Tibial nerve (tissue), 4 donors: ENCODE measurements at regions not wholly inside any gene's neighbourhood (a gene's known extent, or its start where the extent isn't known, plus 50 kb on each side); places are given as distances from the start of the nearest gene placed in this dataset.

Experiments
- DNase-seq, 2 donors: peaks; one replicate each; pipeline ENCODE4 v3.0.0-alpha.2; 2019; ENCODE audit warnings: low spot score in 2 of 2
- H3K27ac ChIP-seq, 4 donors: fragments of 200-600 bp; sonication (generic) in 3 of 4; one replicate each; pipeline ENCODE4 v1.5.1; 2017 to 2019; ENCODE audit warnings: mild to moderate bottlenecking in 1 of 4
- H3K27me3 ChIP-seq, 2 donors: fragments of 200-600 bp; sonication (generic) in 1 of 2; one replicate each; pipeline versions ENCODE4 v1.5.1 to v1.6.0; 2017 to 2019
- H3K36me3 ChIP-seq, 3 donors: fragments of 200-600 bp; sonication (generic); one replicate each; pipeline ENCODE4 v1.5.1; 2018 to 2019
- H3K4me1 ChIP-seq, 4 donors: fragments of 200-600 bp; sonication (generic) in 3 of 4; one replicate each; pipeline ENCODE4 v1.5.1; 2017 to 2019
- H3K4me3 ChIP-seq, 4 donors: fragments of 200-600 bp; sonication (generic) in 3 of 4; one replicate each; pipeline ENCODE4 v1.5.1; 2017 to 2019; ENCODE audit warnings: mild to moderate bottlenecking in 1 of 4, moderate library complexity in 1 of 4
- H3K9me3 ChIP-seq, 4 donors: fragments of 200-600 bp; sonication (generic) in 3 of 4; one replicate each; pipeline ENCODE4 v1.5.1; 2017 to 2019
- EP300 ChIP-seq, 2 donors: sonication (generic); formaldehyde crosslinking; IDR thresholded peaks; one replicate each; pipeline ENCODE4 v1.6.1; 2017; ENCODE audit warnings: antibody characterized with exemption in 2 of 2, mild to moderate bottlenecking in 1 of 2
- POLR2A ChIP-seq, 2 donors: fragments of 450-650 bp; IDR thresholded peaks; one replicate each; pipeline ENCODE4 v1.6.1; 2017; ENCODE audit warnings: antibody characterized with exemption in 2 of 2, mild to moderate bottlenecking in 2 of 2, moderate library complexity in 2 of 2
- WGBS, 2 donors: methylation state at CpG; one replicate each; pipeline ENCODE4 v1.1.5; 2018; 5-methylcytosine and 5-hydroxymethylcytosine counted together
- TF ChIP-seq, protein P1 (sequence below), 5 experiments: fragments of 200-600 bp in 3 of 5; fragments of 450-650 bp in 2 of 5; sonication (generic) in 3 of 5; IDR thresholded peaks; one replicate each; pipeline ENCODE4 v1.5.1; 2016 to 2019; ENCODE audit warnings: antibody characterized with exemption in 5 of 5, mild to moderate bottlenecking in 3 of 5, moderate library complexity in 2 of 5

GRCh38 chr2:65775839-65776238 lies 343.4 kb upstream of the SPRED2 start:
- no peaks in the 10 kb centered on the region for H3K27me3 ChIP-seq
- no peak overlapping the region for H3K4me3 ChIP-seq
- TF ChIP-seq POLR2A (IDR thresholded peaks at IDR 0.05) (no peak), EP300 (IDR thresholded peaks at IDR 0.05) (no peak)
- TF ChIP-seq, protein P1, sequence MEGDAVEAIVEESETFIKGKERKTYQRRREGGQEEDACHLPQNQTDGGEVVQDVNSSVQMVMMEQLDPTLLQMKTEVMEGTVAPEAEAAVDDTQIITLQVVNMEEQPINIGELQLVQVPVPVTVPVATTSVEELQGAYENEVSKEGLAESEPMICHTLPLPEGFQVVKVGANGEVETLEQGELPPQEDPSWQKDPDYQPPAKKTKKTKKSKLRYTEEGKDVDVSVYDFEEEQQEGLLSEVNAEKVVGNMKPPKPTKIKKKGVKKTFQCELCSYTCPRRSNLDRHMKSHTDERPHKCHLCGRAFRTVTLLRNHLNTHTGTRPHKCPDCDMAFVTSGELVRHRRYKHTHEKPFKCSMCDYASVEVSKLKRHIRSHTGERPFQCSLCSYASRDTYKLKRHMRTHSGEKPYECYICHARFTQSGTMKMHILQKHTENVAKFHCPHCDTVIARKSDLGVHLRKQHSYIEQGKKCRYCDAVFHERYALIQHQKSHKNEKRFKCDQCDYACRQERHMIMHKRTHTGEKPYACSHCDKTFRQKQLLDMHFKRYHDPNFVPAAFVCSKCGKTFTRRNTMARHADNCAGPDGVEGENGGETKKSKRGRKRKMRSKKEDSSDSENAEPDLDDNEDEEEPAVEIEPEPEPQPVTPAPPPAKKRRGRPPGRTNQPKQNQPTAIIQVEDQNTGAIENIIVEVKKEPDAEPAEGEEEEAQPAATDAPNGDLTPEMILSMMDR (IDR thresholded peaks at IDR 0.05): no peak
- no peaks in the 10 kb centered on the region for H3K36me3 ChIP-seq
- no peaks in the 10 kb centered on the region for H3K4me1 ChIP-seq
- no peaks in the 10 kb centered on the region for H3K9me3 ChIP-seq
- no peak for DNase-seq
- no peak overlapping the region for H3K27ac ChIP-seq
- 74 to 79% methylated on average over 2 of the region's 2 CpGs for WGBS, 2 donors

GRCh38 chr2:65767946-65768345 lies 335.5 kb upstream of the SPRED2 start:
- no peaks in the 10 kb centered on the region for H3K4me1 ChIP-seq
- H3K9me3 ChIP-seq: no peaks in the 10 kb centered on the region
- H3K36me3 ChIP-seq: no peaks in the 10 kb centered on the region
- DNase-seq: no peak
- WGBS, 2 donors: 83 to 87% methylated on average over 4 of the region's 4 CpGs
- TF ChIP-seq, protein P1 (IDR thresholded peaks at IDR 0.05): no peak
- TF ChIP-seq POLR2A (IDR thresholded peaks at IDR 0.05) (no peak), EP300 (IDR thresholded peaks at IDR 0.05) (no peak)
- no peak overlapping the region for H3K27ac ChIP-seq
- H3K27me3 ChIP-seq: no peaks in the 10 kb centered on the region
- no peak overlapping the region for H3K4me3 ChIP-seq

- 72 to 87% methylated on average over 6 of the region's 6 CpGs for WGBS, 2 donors
- H3K27ac ChIP-seq: no peak overlapping the region
- no peak for DNase-seq
- no peak overlapping the region for H3K4me3 ChIP-seq
- no peaks in the 10 kb centered on the region for H3K4me1 ChIP-seq
- H3K9me3 ChIP-seq: no peaks in the 10 kb centered on the region
- no peaks in the 10 kb centered on the region for H3K36me3 ChIP-seq
- no peaks in the 10 kb centered on the region for H3K27me3 ChIP-seq
- TF ChIP-seq, protein P1 (IDR thresholded peaks at IDR 0.05): no peak
- TF ChIP-seq POLR2A (IDR thresholded peaks at IDR 0.05) (no peak), EP300 (IDR thresholded peaks at IDR 0.05) (no peak)
Observed at GRCh38 chr2:65766768-65767267, 334.4 kb upstream of the SPRED2 start.

DNA sequence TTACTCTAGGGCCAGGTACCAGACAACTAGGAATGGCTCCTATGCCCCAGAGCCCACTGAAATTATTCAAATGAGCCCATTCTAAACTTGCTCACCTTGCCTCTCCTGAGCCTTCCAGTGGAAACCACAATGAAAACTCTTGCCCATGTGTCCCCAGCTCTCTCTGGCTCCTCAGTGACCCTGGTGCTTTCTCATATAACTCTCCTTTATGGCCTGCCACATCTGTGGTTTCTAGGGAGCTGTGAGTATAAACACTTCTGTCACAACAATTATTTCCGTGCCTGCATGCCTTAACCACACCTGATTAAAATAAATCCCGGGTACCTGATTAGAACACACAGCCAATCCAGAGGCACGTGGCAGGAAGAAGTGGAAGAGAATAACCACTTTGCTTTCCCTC lies 333.0 kb upstream of the SPRED2 start:
- no peak overlapping the region for H3K4me3 ChIP-seq
- H3K4me1 ChIP-seq: no peaks in the 10 kb centered on the region
- 50 to 66% methylated on average over 3 of the region's 3 CpGs for WGBS, 2 donors
- no peak for DNase-seq
- H3K36me3 ChIP-seq: no peaks in the 10 kb centered on the region
- H3K27me3 ChIP-seq: no peaks in the 10 kb centered on the region
- no peak overlapping the region for H3K27ac ChIP-seq
- no peaks in the 10 kb centered on the region for H3K9me3 ChIP-seq
- TF ChIP-seq, protein P1 (IDR thresholded peaks at IDR 0.05): no peak
- TF ChIP-seq POLR2A (IDR thresholded peaks at IDR 0.05): no peak
- TF ChIP-seq EP300 (IDR thresholded peaks at IDR 0.05): no peak

GRCh38 chr2:65762068-65762467 lies 329.7 kb upstream of the SPRED2 start:
- no peaks in the 10 kb centered on the region for H3K36me3 ChIP-seq
- no peak for TF ChIP-seq POLR2A (IDR thresholded peaks at IDR 0.05)
- no peak for TF ChIP-seq EP300 (IDR thresholded peaks at IDR 0.05)
- TF ChIP-seq, protein P1 (IDR thresholded peaks at IDR 0.05): no peak
- no peaks in the 10 kb centered on the region for H3K27me3 ChIP-seq
- no peak overlapping the region for H3K27ac ChIP-seq
- H3K4me1 ChIP-seq: no peaks in the 10 kb centered on the region
- WGBS, 2 donors: 74 to 80% methylated on average over 3 of the region's 3 CpGs
- H3K9me3 ChIP-seq: peaks cover 0 to 9% (median 0%) of the 10 kb centered on the region in 4 donors
- H3K4me3 ChIP-seq: no peak overlapping the region
- DNase-seq: no peak
